GM10266 (cell line): ENCODE measurements at regions not wholly inside any gene's neighbourhood (a gene's known extent, or its start where the extent isn't known, plus 50 kb on each side); places are given as distances from the start of the nearest gene placed in this dataset.
"Not testable (repeated sequence)": the region's sequence is repeated elsewhere in the genome, so short reads cannot be mapped to it uniquely, and the experiment has no call there.

Source experiments
- DNase-seq: peaks from one replicate; pipeline ENCODE4 v3.0.0; 2012; ENCODE audit errors: extremely low spot score
- CTCF ChIP-seq: IDR thresholded peaks from 2 replicates; pipeline ENCODE4 v1.5.1; 2012; ENCODE audit warnings: mild to moderate bottlenecking, low read depth; ENCODE audit not compliant: control insufficient read depth, insufficient read depth; ENCODE audit errors: missing control alignments

GRCh38 chr16:51834794-51835193, 683.7 kb upstream of the SALL1 start:
- no peak for TF ChIP-seq CTCF
- DNase-seq: no peak

GRCh38 chr16:51834133-51834532, 683.1 kb upstream of the SALL1 start:
- TF ChIP-seq CTCF: no peak
- DNase-seq: no peak

- DNase-seq: no peak
- no peak for TF ChIP-seq CTCF
Observed at GRCh38 chr16:51831595-51832367, 680.7 kb upstream of the SALL1 start.

- DNase-seq: not testable (repeated sequence)
Observed at GRCh38 chr16:51831034-51831433, 680.0 kb upstream of the SALL1 start.

- DNase-seq: no peak
- no peak for TF ChIP-seq CTCF
Observed at GRCh38 chr16:51825779-51826178, 674.7 kb upstream of the SALL1 start.

GRCh38 chr16:51822471-51822870, 671.4 kb upstream of the SALL1 start:
- no peak for DNase-seq
- TF ChIP-seq CTCF: no peak

- DNase-seq: no peak
- TF ChIP-seq CTCF: no peak
Observed at GRCh38 chr16:51821527-51821926, 670.5 kb upstream of the SALL1 start.

- no peak for DNase-seq
- TF ChIP-seq CTCF: no peak
Observed at GRCh38 chr16:51820176-51820575, 669.1 kb upstream of the SALL1 start.
